Endothelial cell of umbilical vein (primary cell): ENCODE measurements at regions not wholly inside any gene's neighbourhood (a gene's known extent, or its start where the extent isn't known, plus 50 kb on each side); places are given as distances from the start of the nearest gene placed in this dataset.

Experiments
- BruUV-seq: library from RNA; stranded (reverse); fragments of 400-500 nt; replicated peaks from 2 replicates; lab custom pipeline; 2021; lab: Mats Ljungman, UMichigan
- CTCF ChIA-PET: fragments of 300-600, 350-600 bp; sonication (Branson Sonifier 250); formaldehyde crosslinking; loops from one replicate; lab custom pipeline; 2021; ENCODE audit warnings: antibody characterized with exemption, inconsistent platforms; lab: Charles Lee
- POLR2A ChIA-PET: fragments of 300-600, 350-600 bp; sonication (Branson Sonifier 250); formaldehyde crosslinking; loops from one replicate; lab custom pipeline; 2021; ENCODE audit warnings: antibody characterized with exemption, inconsistent platforms; lab: Charles Lee
- DNase-seq: peaks from one replicate; pipeline ENCODE4 v3.0.0-alpha.2; 2011; ENCODE audit warnings: low read depth, low spot score
- FAIRE-seq: peaks from 2 replicates; lab custom pipeline; 2011; peaks lifted over from hg19 to GRCh38; lab: Jason Lieb, UNC
- H2AFZ ChIP-seq: 2 replicates; pipeline ENCODE4 v1.6.0; 2012; ENCODE audit warnings: low read depth, low read length, control low read depth, inconsistent platforms
- H3K27ac ChIP-seq: 2 replicates; pipeline ENCODE4 v1.5.1; 2011; ENCODE audit warnings: low read depth, mild to moderate bottlenecking, control low read depth, low read length, moderate library complexity; ENCODE audit not compliant: insufficient read depth
- H3K27me3 ChIP-seq, 2 experiments: 2 replicates each; pipeline versions ENCODE4 v1.6.0 to v1.6.1; 2011; ENCODE audit warnings: low read length in 2 of 2, mixed read lengths in 1 of 2; ENCODE audit not compliant: control insufficient read depth in 2 of 2, insufficient read depth in 2 of 2
- H3K36me3 ChIP-seq, 2 experiments: 2 replicates in 1 of 2; 3 replicates in 1 of 2; pipeline ENCODE4 v1.5.1; 2011; ENCODE audit warnings: low read length in 2 of 2, mild to moderate bottlenecking in 1 of 2, moderate library complexity in 1 of 2; ENCODE audit not compliant: control insufficient read depth in 2 of 2, insufficient read depth in 2 of 2; ENCODE audit errors: extremely low read depth in 1 of 2
- H3K4me1 ChIP-seq: 3 replicates; pipeline ENCODE4 v1.5.1; 2011; ENCODE audit warnings: mild to moderate bottlenecking, low read length; ENCODE audit not compliant: control insufficient read depth, insufficient read depth; ENCODE audit errors: extremely low read depth
- H3K4me2 ChIP-seq: 2 replicates; pipeline ENCODE4 v1.6.1; 2011; ENCODE audit warnings: low read length, control low read depth, mixed read lengths; ENCODE audit not compliant: insufficient read depth
- H3K4me3 ChIP-seq, 3 experiments: fragments of 200-600 bp in 1 of 3; sonication (generic), shearing (Covaris generic) in 1 of 3; replicated peaks in 1 of 3; 2 replicates each; pipeline ENCODE4 v1.5.1; 2011 to 2016; ENCODE audit warnings: control low read depth in 3 of 3, low read length in 3 of 3, mild to moderate bottlenecking in 2 of 3, inconsistent platforms in 1 of 3, low read depth in 1 of 3, moderate library complexity in 1 of 3; ENCODE audit not compliant: insufficient read depth in 1 of 3
- H3K79me2 ChIP-seq: 2 replicates; pipeline ENCODE4 v1.6.0; 2012; ENCODE audit warnings: low read length, inconsistent platforms; ENCODE audit not compliant: control insufficient read depth, insufficient read depth
- H3K9ac ChIP-seq: replicated peaks from 2 replicates; pipeline ENCODE3; 2011; ENCODE audit warnings: low read length, control low read depth; ENCODE audit not compliant: insufficient read depth; ENCODE audit errors: extremely low read depth
- H3K9me1 ChIP-seq: replicated peaks from 3 replicates; pipeline ENCODE4 v1.6.0; 2011; ENCODE audit warnings: mild to moderate bottlenecking, low read length; ENCODE audit not compliant: control insufficient read depth, insufficient read depth; ENCODE audit errors: extremely low read depth
- H3K9me3 ChIP-seq: replicated peaks from 2 replicates; pipeline ENCODE4 v1.5.1; 2012; ENCODE audit warnings: low read length, inconsistent platforms; ENCODE audit not compliant: control insufficient read depth, insufficient read depth
- H4K20me1 ChIP-seq: replicated peaks from 2 replicates; pipeline ENCODE3; 2011; ENCODE audit warnings: mild to moderate bottlenecking, low read length; ENCODE audit not compliant: control insufficient read depth, insufficient read depth; ENCODE audit errors: extremely low read depth
- CTCF ChIP-seq, 2 donors: IDR thresholded peaks; 1 replicate in 1 of 2; 2 replicates in 1 of 2; pipeline ENCODE4 v1.5.1; 2011; ENCODE audit warnings: low read length in 2 of 2, mild to moderate bottlenecking in 2 of 2, moderate library complexity in 2 of 2, control low read depth in 1 of 2, inconsistent platforms in 1 of 2, low read depth in 1 of 2; ENCODE audit not compliant: insufficient read depth in 1 of 2; ENCODE audit errors: extremely low read depth in 1 of 2
- EZH2 ChIP-seq: IDR thresholded peaks from 2 replicates; pipeline ENCODE4 v1.6.1; 2012; ENCODE audit warnings: borderline replicate concordance, low read depth, mild to moderate bottlenecking, moderate library complexity, low read length, inconsistent platforms; ENCODE audit not compliant: severe bottlenecking
- FOS ChIP-seq: IDR thresholded peaks from 2 replicates; pipeline ENCODE4 v1.6.1; 2011; ENCODE audit warnings: mild to moderate bottlenecking, low read length, moderate library complexity, borderline replicate concordance; ENCODE audit not compliant: insufficient read depth
- GATA2 ChIP-seq: IDR thresholded peaks from 2 replicates; pipeline ENCODE4 v1.7.0; 2011; ENCODE audit warnings: low read depth, mild to moderate bottlenecking, moderate library complexity, mixed read lengths, low read length; ENCODE audit not compliant: insufficient read length, insufficient read depth
- JUN ChIP-seq: IDR thresholded peaks from 2 replicates; pipeline ENCODE4 v1.6.1; 2011; ENCODE audit warnings: borderline replicate concordance, low read depth; ENCODE audit not compliant: insufficient read length, insufficient read depth
- MAX ChIP-seq: IDR thresholded peaks from 2 replicates; pipeline ENCODE4 v1.6.1; 2011; ENCODE audit not compliant: insufficient read depth, insufficient read length
- MYC ChIP-seq: IDR thresholded peaks from one replicate; pipeline ENCODE4 v1.6.1; 2011; ENCODE audit warnings: mild to moderate bottlenecking, low read depth, low read length
- POLR2A ChIP-seq: IDR thresholded peaks from 2 replicates; pipeline ENCODE4 v1.6.1; 2012; ENCODE audit warnings: low read depth, mild to moderate bottlenecking, control low read depth, low read length
- POLR2AphosphoS5 ChIP-seq: IDR thresholded peaks from 2 replicates; pipeline ENCODE4 v1.6.1; 2012; ENCODE audit warnings: low read depth, mild to moderate bottlenecking, control low read depth, low read length, moderate library complexity; ENCODE audit not compliant: insufficient read depth
- dilution Hi-C: fragments of 300-500 bp; cut with MboI; formaldehyde crosslinking; loops from one replicate; pipeline ENCODE4 v1.15.0; 2019; ENCODE audit warnings: low sequenced_read_pairs; ENCODE audit not compliant: extremely low pct_ligation_motif_present
- intact Hi-C: fragments of 100-400 bp; cut with micrococcal nuclease; formaldehyde crosslinking; loops from one replicate; pipeline ENCODE4 v1.10.0; 2022

GRCh38 chr2:219830353-219830738 lies 202.9 kb downstream of the SLC4A3 start:
- Histone ChIP-seq H3K9me3 (peaks cover 2% of the 10 kb centered on the region), H3K9me1 (no peaks in the 10 kb centered on the region), H3K79me2 (no peaks in the 10 kb centered on the region), H3K36me3 (no peaks in the 10 kb centered on the region), H3K4me2 (no peak overlapping the region), H3K4me1 (no peaks in the 10 kb centered on the region), H2AFZ (no peak overlapping the region), H3K27ac (no peak overlapping the region), H4K20me1 (no peaks in the 10 kb centered on the region), H3K9ac (no peak overlapping the region), H3K4me3 (no peak overlapping the region), H3K27me3 (no peaks in the 10 kb centered on the region)
- BruUV-seq, result no TSS peak
- dilution Hi-C loops, result no loop called here
- intact Hi-C loops, result no loop called here
- DNase-seq (no peak), FAIRE-seq (no peak)
- TF ChIP-seq JUN, result no peak
- TF ChIP-seq MYC, result no peak
- TF ChIP-seq FOS, result no peak
- no peak for TF ChIP-seq POLR2AphosphoS5
- TF ChIP-seq CTCF (IDR thresholded peaks at IDR 0.05; ENCODE audit: extremely low read depth in 1 of 2, insufficient read depth in 1 of 2, low read depth in 1 of 2, low read length in 2 of 2), result no peak
- TF ChIP-seq GATA2, result no peak
- no peak for TF ChIP-seq EZH2
- no peak for TF ChIP-seq MAX
- TF ChIP-seq POLR2A, result no peak
- CTCF ChIA-PET, result no interaction called here
- POLR2A ChIA-PET, result no interaction called here
